ACC112 (cell line): ENCODE measurements at regions not wholly inside any gene's neighbourhood (a gene's known extent, or its start where the extent isn't known, plus 50 kb on each side); places are given as distances from the start of the nearest gene placed in this dataset.
"Not testable (repeated sequence)": the region's sequence is repeated elsewhere in the genome, so short reads cannot be mapped to it uniquely, and the experiment has no call there.

Experiments used
- H2AFZ ChIP-seq: fragments of 200-600 bp; sonication (generic); one replicate; pipeline ENCODE4 v1.6.0; 2017; ENCODE audit warnings: antibody characterized with exemption, low read length; ENCODE audit not compliant: unreplicated experiment
- H3K27ac ChIP-seq: fragments of 200-600 bp; sonication (generic); 2 replicates; pipeline ENCODE4 v1.5.1; 2014; ENCODE audit warnings: low read depth, mild to moderate bottlenecking, antibody characterized with exemption, low read length, moderate library complexity
- H3K27me3 ChIP-seq: fragments of 200-600 bp; sonication (generic); 2 replicates; pipeline ENCODE4 v1.6.1; 2014; ENCODE audit warnings: mild to moderate bottlenecking, antibody characterized with exemption, low read length, moderate library complexity, mixed read lengths; ENCODE audit not compliant: insufficient read depth
- H3K36me3 ChIP-seq: fragments of 200-600 bp; sonication (generic); 2 replicates; pipeline ENCODE4 v1.6.1; 2016; ENCODE audit warnings: mild to moderate bottlenecking, antibody characterized with exemption, low read length, moderate library complexity, mixed read lengths; ENCODE audit not compliant: insufficient read depth
- H3K4me1 ChIP-seq: fragments of 200-600 bp; sonication (generic); one replicate; pipeline ENCODE4 v1.6.1; 2016; ENCODE audit warnings: low read length, mixed read lengths; ENCODE audit not compliant: insufficient read depth, unreplicated experiment, control insufficient read depth
- H3K4me3 ChIP-seq: fragments of 200-600 bp; sonication (generic); 2 replicates; pipeline ENCODE4 v1.5.1; 2014; ENCODE audit warnings: mild to moderate bottlenecking, low read depth, low read length
- H3K79me2 ChIP-seq: fragments of 200-600 bp; sonication (generic); one replicate; pipeline ENCODE4 v1.6.0; 2016; ENCODE audit warnings: low read length; ENCODE audit not compliant: control insufficient read depth, unreplicated experiment, insufficient read depth

- no peaks in the 10 kb centered on the region for H3K36me3 ChIP-seq
- no peak overlapping the region for H2AFZ ChIP-seq
- no peak overlapping the region for H3K4me3 ChIP-seq
- no peaks in the 10 kb centered on the region for H3K4me1 ChIP-seq
- no peaks in the 10 kb centered on the region for H3K79me2 ChIP-seq
- no peaks in the 10 kb centered on the region for H3K27me3 ChIP-seq
- no peak overlapping the region for H3K27ac ChIP-seq
These were observed 430.3 kb upstream of the SULF2 start for GRCh38 chr20:48215536-48215935.

DNA sequence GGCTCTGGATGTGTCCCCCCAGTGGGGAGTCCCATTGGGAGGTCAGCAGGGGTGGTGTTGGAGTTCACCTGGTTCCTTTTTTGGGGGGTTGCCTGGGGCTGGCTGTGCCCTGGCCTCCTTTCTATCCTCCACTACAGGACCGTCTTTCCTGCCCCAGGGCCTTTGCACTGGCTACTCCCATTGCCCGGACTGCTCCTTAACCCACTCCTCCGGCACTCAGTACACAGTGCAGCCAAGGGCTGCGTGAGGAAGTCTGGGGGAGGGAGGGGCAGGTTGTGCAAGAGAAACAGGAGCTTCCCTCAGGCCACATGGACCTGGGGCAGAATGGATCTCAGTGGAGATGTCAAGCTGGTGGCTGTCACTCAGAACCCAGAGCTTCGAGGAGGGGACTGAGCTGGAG, 429.3 kb upstream of the SULF2 start:
- no peak overlapping the region for H2AFZ ChIP-seq
- no peak overlapping the region for H3K27ac ChIP-seq

DNA sequence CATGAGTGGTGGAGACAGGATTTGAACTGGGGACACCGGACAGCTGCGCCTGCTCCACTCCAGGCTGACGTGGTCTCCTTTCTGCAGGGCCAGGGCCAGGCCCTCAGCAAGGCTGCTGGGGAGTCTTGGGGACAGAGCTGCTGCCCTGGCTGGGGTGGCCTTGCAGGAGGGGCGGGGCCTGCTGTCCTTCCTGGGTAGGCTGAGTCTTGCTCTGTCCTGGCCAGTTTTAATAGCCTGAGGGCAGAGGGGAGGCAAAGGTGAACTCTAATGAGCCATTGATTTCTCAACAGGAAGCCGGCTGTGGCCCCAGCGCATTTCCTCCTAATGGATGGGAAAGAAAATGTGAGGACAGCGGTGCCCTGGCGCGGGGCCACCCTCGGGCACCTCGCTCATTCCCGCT, 428.4 kb upstream of the SULF2 start:
- not testable (repeated sequence) for H3K79me2 ChIP-seq, H2AFZ ChIP-seq, H3K27me3 ChIP-seq, H3K4me3 ChIP-seq, H3K4me1 ChIP-seq, H3K36me3 ChIP-seq, H3K27ac ChIP-seq

More for the DNA sequence above, 429.3 kb upstream of the SULF2 start:
- Histone ChIP-seq H3K79me2 (no peaks in the 10 kb centered on the region), H3K4me3 (no peak overlapping the region), H3K4me1 (no peaks in the 10 kb centered on the region), H3K27me3 (no peaks in the 10 kb centered on the region), H3K36me3 (no peaks in the 10 kb centered on the region)

DNA sequence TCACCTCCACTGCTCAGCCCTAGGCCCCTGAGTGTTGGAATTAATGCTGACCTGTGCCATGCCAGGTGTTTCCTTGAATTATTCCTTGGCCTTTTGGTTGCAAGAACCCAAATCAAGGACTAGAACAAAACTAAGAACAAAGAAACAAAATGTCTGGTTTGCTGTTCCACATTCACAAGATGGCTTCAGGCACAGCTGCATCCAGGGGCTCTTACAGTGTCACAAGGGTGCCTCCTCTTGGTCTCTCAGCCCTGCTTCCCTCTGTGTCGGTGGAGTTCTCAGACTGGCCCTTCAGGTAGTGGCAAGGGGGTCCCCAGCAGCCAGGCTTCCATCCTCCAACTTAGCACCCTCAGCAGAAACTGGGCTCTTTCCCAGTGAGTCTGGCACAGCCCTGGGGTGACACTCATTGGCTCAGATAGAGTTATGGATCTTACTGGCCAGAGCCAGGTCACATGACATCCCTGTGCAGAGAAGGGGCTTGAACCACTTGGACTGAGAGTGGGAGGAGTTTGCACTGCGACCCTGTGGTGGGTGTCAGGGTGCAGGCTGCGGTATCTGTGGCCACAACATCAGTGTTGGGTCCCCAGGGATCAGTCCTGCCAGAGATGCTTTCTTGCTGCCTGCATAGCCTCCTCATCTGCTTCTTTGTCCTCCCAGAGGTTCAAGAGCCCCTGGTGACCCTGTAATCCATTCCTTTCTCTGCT, 427.7 kb upstream of the SULF2 start:
- Histone ChIP-seq H3K36me3 (no peaks in the 10 kb centered on the region), H2AFZ (no peak overlapping the region), H3K79me2 (no peaks in the 10 kb centered on the region), H3K27me3 (no peaks in the 10 kb centered on the region), H3K4me3 (no peak overlapping the region), H3K27ac (no peak overlapping the region), H3K4me1 (no peaks in the 10 kb centered on the region)

- Histone ChIP-seq H3K27ac (no peak overlapping the region), H3K4me1 (no peaks in the 10 kb centered on the region), H3K79me2 (no peaks in the 10 kb centered on the region), H3K4me3 (no peak overlapping the region), H2AFZ (no peak overlapping the region), H3K36me3 (no peaks in the 10 kb centered on the region), H3K27me3 (no peaks in the 10 kb centered on the region)
These were observed 426.6 kb upstream of the SULF2 start for GRCh38 chr20:48211847-48212246.

DNA sequence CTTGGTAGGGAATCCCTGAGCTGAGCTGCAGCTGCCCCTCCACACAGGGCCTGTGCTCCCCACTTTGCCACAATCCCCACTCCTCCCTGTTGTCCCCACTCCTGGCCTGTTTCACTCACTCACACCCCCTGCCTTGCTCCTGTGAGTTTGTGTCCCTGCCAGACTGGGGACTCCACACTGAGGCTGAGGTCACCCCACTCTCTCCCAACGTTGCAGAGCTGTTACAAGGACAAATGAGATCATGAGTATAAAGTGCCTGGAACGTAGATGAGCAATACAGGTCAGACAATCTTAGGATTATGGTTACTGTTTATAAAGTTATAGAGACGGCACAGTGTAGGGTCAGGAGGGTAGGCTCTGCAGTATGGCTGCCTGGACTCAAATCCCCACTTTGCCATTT, 426.0 kb upstream of the SULF2 start:
- Histone ChIP-seq H3K27ac (no peak overlapping the region), H3K27me3 (peaks cover 4% of the 10 kb centered on the region; the same call in 1 of the 2 replicates), H2AFZ (no peak overlapping the region), H3K36me3 (no peaks in the 10 kb centered on the region), H3K4me3 (no peak overlapping the region), H3K4me1 (no peaks in the 10 kb centered on the region), H3K79me2 (no peaks in the 10 kb centered on the region)

GRCh38 chr20:48210111-48211027, 425.1 kb upstream of the SULF2 start:
- H2AFZ ChIP-seq, result no peak overlapping the region
- peaks cover 4% of the 10 kb centered on the region; the same call in 1 of the 2 replicates for H3K27me3 ChIP-seq
- H3K4me3 ChIP-seq, result no peak overlapping the region
- H3K4me1 ChIP-seq, result no peaks in the 10 kb centered on the region
- no peaks in the 10 kb centered on the region for H3K36me3 ChIP-seq
- H3K79me2 ChIP-seq, result no peaks in the 10 kb centered on the region
- no peak overlapping the region for H3K27ac ChIP-seq

- Histone ChIP-seq H3K27ac (no peak overlapping the region), H3K79me2 (no peaks in the 10 kb centered on the region), H3K4me3 (no peak overlapping the region), H3K27me3 (peaks cover 4% of the 10 kb centered on the region; the same call in 1 of the 2 replicates), H3K4me1 (no peaks in the 10 kb centered on the region), H2AFZ (no peak overlapping the region), H3K36me3 (no peaks in the 10 kb centered on the region)
These were observed 423.8 kb upstream of the SULF2 start for GRCh38 chr20:48209102-48209501.

DNA sequence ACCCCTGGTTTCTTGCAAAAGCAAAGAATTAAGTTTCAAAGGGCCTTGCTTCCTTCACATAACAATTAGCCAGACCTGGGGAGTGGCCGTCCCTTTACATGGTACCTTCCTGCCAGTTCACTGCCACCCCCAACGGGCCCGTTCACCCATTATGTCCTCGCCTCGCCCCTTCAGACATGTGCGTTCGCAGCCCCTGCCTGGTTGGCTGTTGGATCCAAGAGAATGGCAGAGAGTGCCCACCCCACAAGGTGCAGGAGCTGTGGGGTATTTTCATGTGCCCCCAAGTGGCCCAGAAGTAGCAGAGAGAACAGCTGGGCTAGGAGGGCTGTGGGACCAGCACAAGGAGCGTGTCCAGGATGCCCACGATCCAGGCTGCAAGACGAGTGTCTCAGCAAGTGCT, 422.9 kb upstream of the SULF2 start:
- Histone ChIP-seq H3K27me3 (peaks cover 4% of the 10 kb centered on the region), H2AFZ (no peak overlapping the region), H3K27ac (no peak overlapping the region), H3K36me3 (no peaks in the 10 kb centered on the region), H3K4me1 (no peaks in the 10 kb centered on the region), H3K4me3 (no peak overlapping the region), H3K79me2 (no peaks in the 10 kb centered on the region)

DNA sequence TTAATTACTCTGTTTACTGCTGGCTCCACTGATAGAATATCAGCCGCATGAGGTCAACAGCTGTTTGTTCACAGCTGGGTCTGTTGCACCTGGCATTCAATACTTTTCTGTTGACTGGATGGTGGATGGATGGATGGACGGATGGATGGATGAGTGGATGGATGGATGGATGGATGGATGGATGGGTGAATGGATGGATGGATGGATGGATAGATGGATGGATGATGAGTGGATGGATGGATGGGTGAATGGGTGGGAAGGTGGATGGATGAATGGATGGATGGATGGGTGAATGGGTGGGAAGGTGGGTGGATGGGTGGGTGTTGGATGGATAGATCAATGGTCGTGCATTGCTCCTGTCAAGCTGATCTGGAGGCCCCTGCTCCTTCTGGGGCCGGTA, 422.2 kb upstream of the SULF2 start:
- Histone ChIP-seq H3K79me2 (no peaks in the 10 kb centered on the region), H3K4me3 (no peak overlapping the region), H3K27ac (no peak overlapping the region), H3K4me1 (no peaks in the 10 kb centered on the region), H3K36me3 (no peaks in the 10 kb centered on the region), H2AFZ (no peak overlapping the region), H3K27me3 (peaks cover 4% of the 10 kb centered on the region)

- peaks cover 4% of the 10 kb centered on the region for H3K27me3 ChIP-seq
- no peak overlapping the region for H3K4me3 ChIP-seq
- H3K79me2 ChIP-seq, result no peaks in the 10 kb centered on the region
- H3K36me3 ChIP-seq, result no peaks in the 10 kb centered on the region
- no peaks in the 10 kb centered on the region for H3K4me1 ChIP-seq
- no peak overlapping the region for H2AFZ ChIP-seq
- no peak overlapping the region for H3K27ac ChIP-seq
These were observed 420.5 kb upstream of the SULF2 start for GRCh38 chr20:48205786-48206185.
